ENCODE measurements at regions not wholly inside any gene's neighbourhood (a gene's known extent, or its start where the extent isn't known, plus 50 kb on each side); places are given as distances from the start of the nearest gene placed in this dataset.

- no peak for TF ChIP-seq CTCF (conservative IDR thresholded peaks at IDR 0.05; ENCODE audit: low read depth, low read length)
- no peak for TF ChIP-seq EZH2 (IDR thresholded peaks at IDR 0.05; ENCODE audit: borderline replicate concordance, low read depth, low read length, poor library complexity, severe bottlenecking)
Observed at GRCh38 chr13:59501004-59501403, 662.7 kb downstream of the DIAPH3 start.

Measured in A673 (cell line).